Left hindlimb (tissue), 1 donor: ENCODE measurements at regions not wholly inside any gene's neighbourhood (a gene's known extent, or its start where the extent isn't known, plus 50 kb on each side); places are given as distances from the start of the nearest gene placed in this dataset.
"Not testable (repeated sequence)": the region's sequence is repeated elsewhere in the genome, so short reads cannot be mapped to it uniquely, and the experiment has no call there.

Source experiments
- DNase-seq: peaks from one replicate; pipeline ENCODE4 v3.0.0-alpha.2; 2018

- not testable (repeated sequence) for DNase-seq
Observed at GRCh38 chr2:187610450-187610849, 56.2 kb upstream of the TFPI start.

GRCh38 chr2:187612857-187613256 lies 58.6 kb upstream of the TFPI start:
- DNase-seq, result no peak

DNA sequence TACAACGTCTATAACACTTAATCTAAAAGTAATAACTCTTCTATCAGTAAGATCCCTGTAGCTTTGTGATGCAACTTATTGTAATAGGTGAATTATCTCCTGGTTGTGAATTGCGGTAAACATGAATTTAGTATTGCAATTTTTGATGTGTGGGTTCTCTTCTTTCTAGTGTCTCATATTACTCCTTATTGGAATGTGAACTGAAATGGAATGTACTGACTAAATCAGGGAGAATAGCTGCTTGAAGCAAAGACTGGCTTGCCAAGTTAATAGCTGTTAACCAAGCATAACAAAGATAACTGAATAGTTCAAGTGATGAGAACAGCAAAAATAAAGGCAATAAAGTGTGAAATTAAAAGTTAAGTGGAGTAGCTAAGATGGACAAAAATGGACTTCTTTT lies 60.5 kb upstream of the TFPI start:
- no peak for DNase-seq

DNA sequence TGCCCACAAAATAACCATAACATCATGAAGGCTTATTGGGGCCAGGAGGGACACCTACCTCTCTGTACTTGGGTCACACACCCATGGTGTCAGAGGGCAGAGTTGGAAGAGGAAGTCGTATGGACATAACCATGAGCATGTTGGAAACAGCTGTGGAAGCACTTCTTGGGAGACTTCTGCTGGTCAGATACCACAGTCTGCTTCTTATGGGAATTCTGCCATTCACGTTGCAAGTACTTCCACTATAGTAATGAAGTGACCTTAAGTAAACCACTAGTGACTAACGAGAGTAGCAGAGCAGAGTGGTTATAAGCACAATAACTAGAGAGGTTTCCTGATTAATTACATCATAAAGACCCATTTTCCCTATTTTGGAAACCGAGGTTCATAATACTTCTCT lies 61.1 kb upstream of the TFPI start:
- no peak for DNase-seq

- DNase-seq, result no peak
Observed at GRCh38 chr2:187615902-187616301, 61.7 kb upstream of the TFPI start.

GRCh38 chr2:187617120-187617519 lies 62.9 kb upstream of the TFPI start:
- no peak for DNase-seq

- no peak for DNase-seq
Observed at GRCh38 chr2:187617905-187618304, 63.7 kb upstream of the TFPI start.

- DNase-seq, result no peak
Observed at GRCh38 chr2:187618813-187619212, 64.6 kb upstream of the TFPI start.

GRCh38 chr2:187627153-187627552 lies 72.9 kb upstream of the TFPI start:
- no peak for DNase-seq

DNA sequence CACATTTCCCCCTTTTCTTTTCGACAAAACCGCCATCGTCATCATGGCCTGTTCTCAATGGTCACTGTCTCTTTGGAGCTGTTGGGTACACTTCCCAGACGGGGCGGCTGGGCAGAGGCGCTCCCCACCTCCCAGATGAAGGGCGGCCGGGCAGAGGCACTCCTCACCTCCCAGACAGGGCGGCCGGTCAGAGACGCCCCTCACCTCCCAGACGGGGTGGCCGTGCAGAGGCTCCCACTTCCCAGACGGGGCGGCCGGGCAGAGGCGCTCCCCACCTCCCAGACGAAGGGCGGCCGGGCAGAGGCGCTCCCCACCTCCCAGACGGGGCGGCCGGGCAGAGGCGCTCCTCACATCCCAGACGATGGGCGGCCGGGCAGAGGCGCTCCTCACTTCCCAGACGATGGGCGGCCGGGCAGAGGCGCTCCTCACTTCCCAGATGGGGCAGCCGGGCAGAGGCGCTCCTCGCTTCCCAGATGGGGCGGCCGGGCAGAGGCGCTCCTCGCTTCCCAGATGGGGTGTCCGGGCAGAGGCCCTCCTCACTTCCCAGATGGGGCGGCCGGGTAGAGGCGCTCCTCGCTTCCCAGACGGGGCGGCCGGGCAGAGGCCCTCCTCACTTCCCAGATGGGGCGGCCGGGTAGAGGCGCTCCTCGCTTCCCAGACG lies 82.6 kb upstream of the TFPI start:
- DNase-seq, result not testable (repeated sequence)

DNA sequence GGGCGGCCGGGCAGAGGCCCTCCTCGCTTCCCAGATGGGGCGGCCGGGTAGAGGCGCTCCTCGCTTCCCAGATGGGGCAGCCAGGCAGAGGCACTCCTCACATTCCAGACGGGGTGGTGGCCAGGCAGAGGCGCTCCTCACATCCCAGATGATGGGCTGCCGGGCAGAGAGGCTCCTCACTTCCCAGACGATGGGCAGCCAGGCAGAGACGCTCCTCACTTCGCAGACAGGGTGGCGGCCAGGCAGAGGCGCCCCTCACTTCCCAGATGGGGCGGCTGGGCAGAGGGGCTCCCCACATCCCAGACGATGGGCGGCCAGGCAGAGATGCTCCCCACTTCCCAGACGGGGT lies 83.1 kb upstream of the TFPI start:
- DNase-seq, result not testable (repeated sequence)

DNA sequence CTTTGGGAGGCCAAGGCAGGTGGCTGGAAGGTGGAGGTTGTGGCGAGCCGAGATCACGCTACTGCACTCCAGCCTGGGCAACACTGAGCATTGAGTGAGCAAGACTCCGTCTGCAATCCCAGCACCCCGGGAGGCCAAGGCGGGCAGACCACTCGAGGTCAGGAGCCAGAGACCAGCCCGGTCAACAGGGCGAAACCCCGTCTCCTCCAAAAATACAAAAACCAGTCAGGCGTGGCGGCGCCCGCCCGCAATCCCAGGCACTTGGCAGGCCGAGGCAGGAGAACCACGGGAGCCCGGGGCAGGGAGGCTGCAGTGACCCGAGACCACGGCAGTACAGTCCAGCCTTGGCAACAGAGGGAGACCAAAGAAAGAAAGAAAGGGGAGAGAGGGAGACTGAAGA lies 83.5 kb upstream of the TFPI start:
- DNase-seq, result not testable (repeated sequence)

GRCh38 chr2:187638840-187639239 lies 84.6 kb upstream of the TFPI start:
- DNase-seq, result no peak

- DNase-seq, result no peak
Observed at GRCh38 chr2:187640926-187641510, 86.8 kb upstream of the TFPI start.

DNA sequence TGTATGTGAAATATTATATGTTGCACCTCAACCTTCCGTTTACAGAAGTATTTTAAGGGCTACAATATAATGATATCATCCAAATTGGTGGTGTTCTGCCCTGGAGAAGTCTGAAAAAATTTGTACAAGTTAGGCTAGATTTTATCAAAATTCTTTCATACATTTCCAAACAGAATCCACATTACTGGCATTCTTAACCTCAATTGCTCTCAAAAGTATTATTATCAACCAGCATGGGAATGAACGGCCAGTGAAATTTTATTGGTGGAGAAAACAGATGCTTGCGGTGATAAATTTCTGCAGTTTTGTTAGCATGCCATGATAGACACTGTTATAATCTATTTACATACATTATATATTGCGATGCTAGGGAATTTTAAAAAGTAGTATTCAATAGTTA lies 88.3 kb upstream of the TFPI start:
- no peak for DNase-seq

DNA sequence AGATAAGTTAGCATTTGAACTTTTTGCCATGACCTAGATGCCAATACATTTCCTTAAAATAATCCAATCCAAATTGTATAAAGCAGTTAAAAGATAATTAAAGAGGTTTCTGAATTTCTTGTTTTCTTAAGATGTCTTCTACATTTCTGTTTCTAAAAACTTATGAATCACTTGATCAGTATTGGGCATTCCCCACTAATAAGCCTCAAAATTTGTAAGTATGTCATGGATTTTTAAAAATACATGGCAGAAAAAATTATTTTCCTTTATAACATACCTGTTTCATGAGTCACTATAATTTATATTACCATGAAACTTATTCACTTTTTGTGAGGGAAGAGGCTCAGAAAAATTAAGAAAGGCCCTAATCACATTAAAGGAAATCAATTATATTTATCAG lies 90.3 kb upstream of the TFPI start:
- DNase-seq, result no peak

GRCh38 chr2:187644981-187645380 lies 90.7 kb upstream of the TFPI start:
- DNase-seq, result no peak

DNA sequence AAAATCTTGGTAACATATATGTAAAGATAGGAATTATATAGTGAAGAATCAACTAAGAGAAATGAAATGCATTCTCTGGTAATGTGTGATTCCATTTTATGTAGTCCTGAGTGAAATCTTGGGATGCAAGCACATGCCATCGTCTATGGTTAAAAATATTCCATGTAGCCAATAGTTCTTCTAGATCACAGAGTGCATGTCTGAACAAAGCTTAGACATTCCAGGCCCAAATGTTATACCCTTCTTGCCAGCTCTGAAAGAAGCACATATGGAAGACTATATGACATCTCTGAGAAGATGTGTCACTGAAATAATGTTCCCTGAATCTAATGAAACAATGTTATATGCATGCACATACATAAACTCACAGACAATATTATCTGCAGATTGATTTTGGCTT lies 92.3 kb upstream of the TFPI start:
- DNase-seq, result no peak

- DNase-seq, result no peak
Observed at GRCh38 chr2:187654535-187654934, 100.3 kb upstream of the TFPI start.

DNA sequence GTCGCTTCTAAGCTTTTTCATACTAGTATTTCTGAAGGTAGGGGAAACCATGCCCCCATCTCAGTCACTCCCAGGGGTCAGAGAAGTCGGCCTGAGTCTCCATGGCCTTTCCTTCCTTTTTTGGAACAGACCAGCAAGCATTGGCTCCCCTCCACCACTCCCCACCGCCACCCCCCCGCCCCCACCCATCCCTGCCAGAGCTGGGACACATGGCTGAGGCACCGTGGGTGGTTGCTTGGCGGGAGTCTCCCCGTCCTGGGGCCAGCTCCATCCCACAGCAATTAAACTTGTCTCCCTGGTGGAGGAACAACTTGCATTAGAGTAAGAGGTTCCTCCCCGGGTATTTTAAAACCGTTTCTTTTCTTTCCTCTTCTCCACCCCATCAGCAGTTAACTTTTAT lies 100.8 kb upstream of the TFPI start:
- no peak for DNase-seq

GRCh38 chr2:187656123-187656522 lies 101.9 kb upstream of the TFPI start:
- DNase-seq, result no peak

GRCh38 chr2:187658952-187659525 lies 104.8 kb upstream of the TFPI start:
- DNase-seq, result no peak

DNA sequence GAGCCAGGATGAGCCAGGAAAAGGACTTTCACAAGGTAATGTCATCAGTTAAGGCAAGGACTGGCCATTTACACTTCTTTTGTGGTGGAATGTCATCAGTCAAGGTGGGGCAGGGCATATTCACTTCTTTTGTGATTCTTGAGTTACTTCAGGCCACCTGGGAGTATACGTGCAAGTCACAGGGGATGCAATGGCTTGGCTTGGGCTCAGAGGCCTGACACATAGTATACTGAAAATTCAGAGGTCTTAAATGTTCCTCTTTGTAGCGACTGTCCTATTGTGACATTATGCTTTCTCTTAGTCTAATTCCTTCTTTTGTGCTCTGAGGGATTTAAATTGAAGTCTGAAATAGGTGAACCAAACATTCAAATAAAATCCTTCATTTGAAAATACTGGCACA lies 121.8 kb upstream of the TFPI start:
- not testable (repeated sequence) for DNase-seq

DNA sequence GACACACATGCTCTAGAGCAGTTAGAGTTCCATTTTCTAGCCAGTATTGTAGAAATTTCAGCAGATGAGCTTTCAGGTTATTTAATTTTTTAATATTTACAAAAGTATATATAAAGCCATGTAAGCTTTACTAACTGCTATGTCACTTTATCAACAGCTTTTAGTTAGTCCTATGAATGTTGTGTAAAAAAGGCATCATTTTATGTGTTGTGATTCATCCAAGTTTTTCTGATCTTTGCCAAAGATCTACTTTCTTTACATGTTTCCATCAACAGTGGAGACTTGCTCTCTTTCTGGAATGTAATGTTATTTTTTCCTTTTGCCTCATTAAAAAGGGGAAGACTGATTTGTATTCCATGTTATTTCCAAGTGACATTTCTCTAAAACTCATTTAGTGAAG lies 125.2 kb upstream of the TFPI start:
- DNase-seq, result no peak

GRCh38 chr2:187684174-187684573 lies 129.9 kb upstream of the TFPI start:
- no peak for DNase-seq
